NCI-H510A treated with DMSO at 0.1 percent for 48 hours (cell line): ENCODE measurements at regions not wholly inside any gene's neighbourhood (a gene's known extent, or its start where the extent isn't known, plus 50 kb on each side); places are given as distances from the start of the nearest gene placed in this dataset.
"Not testable (repeated sequence)": the region's sequence is repeated elsewhere in the genome, so short reads cannot be mapped to it uniquely, and the experiment has no call there.

ENCODE experiments used
- DNase-seq: peaks from one replicate; lab custom pipeline; 2025; lab: John Stamatoyannopoulos, UW

GRCh38 chr2:173547499-173547898, 192.8 kb downstream of the CDCA7 start:
- no peak for DNase-seq

DNA sequence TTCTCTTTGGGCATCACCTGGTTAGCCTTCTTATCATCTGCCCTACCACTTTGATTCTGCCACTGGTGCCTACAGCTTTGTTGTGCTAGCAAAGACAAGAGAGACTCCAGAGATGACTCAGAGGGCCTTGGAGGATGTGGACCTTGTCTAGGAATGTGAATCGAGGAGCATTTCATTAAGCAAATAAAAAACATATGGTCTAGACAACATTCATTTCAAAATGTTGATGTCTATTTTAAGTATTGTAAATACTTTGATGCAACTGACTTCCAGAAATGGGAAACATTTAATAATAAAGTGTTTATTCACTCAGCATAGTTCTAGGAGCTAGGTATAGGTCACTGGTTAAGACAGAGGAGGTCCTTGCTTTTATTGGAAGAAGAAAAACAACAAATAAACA, 195.5 kb downstream of the CDCA7 start:
- DNase-seq: no peak

DNA sequence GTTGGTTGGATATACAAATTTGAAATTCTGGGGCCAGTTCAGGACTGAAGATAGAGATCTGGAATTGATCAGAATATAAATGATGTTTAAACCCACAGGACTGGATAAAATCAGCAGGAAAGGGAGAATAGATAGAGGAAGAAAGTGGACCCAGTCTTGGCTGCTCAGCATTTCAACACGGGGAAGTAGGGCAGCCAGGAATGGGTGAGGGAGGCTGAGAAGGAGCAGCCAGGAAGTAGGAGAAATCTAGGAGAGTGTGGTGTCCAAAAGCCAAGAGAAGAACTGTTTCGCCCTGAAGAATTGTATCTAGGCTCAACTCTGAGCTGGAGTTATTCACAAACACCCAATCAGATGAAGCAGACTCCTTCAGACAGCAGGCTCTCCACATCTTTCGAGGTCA, 197.9 kb downstream of the CDCA7 start:
- no peak for DNase-seq

DNA sequence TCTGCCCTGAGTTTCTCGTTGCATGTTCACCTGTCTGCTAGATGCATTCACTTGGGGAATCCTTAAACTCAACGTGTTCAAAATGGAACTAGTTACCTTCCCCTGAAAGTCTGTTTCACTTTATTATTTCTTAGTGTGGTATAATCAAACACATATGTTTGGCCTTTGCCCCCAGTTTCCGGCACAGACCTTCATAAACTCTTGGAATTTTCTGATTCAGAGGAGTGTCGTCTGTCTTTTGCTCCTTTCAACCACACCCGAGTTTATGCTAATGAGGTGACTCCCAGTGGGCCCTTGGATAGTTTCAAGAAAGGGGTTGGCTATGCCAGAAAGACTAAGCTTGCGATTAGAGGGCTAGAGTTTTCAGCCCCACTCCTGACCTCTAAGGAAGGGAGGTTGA, 198.9 kb downstream of the CDCA7 start:
- DNase-seq: no peak

DNA sequence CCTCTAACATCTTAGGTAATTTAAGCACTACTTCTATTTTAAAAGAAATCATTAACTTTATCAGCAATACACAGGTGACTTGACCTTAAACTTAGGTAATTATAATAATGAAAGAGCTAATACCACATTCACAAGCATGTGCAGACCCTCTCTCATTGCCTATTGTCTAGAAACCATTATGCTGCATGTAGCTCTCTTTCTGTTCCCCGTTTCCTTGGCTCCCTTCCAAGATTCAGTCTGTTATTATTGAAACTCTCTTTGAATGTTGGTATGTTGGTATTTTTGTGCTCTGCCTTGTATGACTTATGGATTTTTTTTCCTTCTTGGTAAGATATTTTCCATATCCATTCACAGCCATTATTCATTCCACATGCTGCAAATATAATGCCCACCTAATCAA, 201.2 kb downstream of the CDCA7 start:
- peak; percentile 59 for DNase-seq

- DNase-seq: no peak
Observed at GRCh38 chr2:173556816-173557215, 202.1 kb downstream of the CDCA7 start.

GRCh38 chr2:173557497-173557896, 202.8 kb downstream of the CDCA7 start:
- DNase-seq: no peak

DNA sequence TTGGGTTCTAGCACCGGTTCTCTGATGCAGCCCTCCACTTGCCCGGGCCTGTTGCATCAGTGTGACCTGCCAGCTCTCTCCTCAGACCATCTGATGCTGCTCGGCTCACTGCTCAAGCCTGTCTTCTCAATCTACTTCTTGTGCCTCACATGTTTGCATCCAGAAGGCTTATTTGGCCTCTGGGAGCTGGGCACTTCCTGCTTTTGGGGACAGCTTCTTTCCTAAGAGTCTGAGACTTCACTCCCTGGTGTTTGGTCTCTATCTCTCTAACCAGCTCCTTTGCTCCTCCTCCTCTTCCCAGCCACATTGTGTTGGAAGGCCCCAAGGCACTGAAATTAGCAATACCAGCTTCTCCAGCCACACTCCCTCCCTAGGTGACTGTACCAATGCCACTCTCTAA, 212.8 kb downstream of the CDCA7 start:
- DNase-seq: no peak

DNA sequence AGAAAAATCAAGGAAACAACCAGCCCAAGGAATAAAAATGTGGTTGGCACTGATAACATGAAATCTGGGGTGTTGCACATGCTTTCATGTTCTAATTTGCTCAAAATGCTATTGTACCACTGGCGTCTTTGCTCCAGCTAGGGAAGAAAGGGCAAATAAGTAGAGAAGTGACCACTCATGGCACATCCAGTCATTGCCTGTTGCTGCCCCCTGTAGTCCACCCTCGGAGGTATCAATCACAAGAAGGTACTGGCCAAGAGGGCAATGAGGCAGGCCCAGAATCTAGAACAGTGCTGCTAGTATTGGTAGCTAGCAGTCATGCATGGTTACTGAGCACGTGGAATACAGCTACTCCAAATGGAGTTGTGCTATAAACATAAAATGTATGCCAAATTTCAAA, 213.4 kb downstream of the CDCA7 start:
- peak; percentile 45 for DNase-seq

GRCh38 chr2:173571021-173571821, 216.5 kb downstream of the CDCA7 start:
- peak; percentile 99 for DNase-seq

GRCh38 chr2:173571887-173572680, 217.4 kb downstream of the CDCA7 start:
- peak; percentile 93 for DNase-seq

- DNase-seq: no peak
Observed at GRCh38 chr2:173572848-173573247, 218.2 kb downstream of the CDCA7 start.

GRCh38 chr2:173573782-173574181, 219.1 kb downstream of the CDCA7 start:
- DNase-seq: not testable (repeated sequence)

DNA sequence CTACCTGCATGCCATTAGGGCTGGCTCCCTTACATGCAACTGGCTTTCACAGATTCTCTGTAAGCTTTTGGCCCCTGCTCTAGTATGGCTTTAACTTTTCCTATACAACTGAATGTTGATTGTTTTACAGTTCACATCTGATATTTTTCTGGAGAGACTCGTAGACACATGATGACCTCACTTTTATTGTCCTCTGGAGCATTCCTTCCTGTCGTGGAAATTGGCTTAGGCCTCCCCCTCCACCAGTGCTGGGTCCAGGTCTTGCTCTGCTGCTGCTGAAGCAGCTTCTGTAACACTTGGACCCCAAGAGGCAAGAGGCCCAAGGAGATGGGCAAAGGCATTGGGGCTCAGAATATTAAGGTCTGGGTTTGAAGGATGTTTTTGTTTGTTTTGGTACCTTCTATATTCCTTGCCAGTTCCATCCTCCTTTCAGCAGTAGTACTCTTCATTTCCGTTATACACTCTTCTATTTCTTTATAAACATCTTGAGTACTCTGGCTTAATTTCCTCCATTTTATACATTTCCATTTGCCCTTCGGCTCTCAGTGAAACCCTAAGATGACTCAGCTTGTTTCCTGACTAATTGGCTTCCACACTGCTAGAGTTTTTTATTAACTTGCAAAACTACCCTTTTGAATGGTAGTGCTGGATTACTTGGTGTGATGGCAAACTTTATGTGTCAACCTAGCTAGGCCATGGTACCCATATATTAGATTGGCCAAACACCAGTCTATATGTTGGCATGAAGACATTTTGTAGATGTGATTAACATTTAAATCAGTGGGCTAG, 219.8 kb downstream of the CDCA7 start:
- no peak for DNase-seq

GRCh38 chr2:173578404-173579107, 223.9 kb downstream of the CDCA7 start:
- DNase-seq: no peak

DNA sequence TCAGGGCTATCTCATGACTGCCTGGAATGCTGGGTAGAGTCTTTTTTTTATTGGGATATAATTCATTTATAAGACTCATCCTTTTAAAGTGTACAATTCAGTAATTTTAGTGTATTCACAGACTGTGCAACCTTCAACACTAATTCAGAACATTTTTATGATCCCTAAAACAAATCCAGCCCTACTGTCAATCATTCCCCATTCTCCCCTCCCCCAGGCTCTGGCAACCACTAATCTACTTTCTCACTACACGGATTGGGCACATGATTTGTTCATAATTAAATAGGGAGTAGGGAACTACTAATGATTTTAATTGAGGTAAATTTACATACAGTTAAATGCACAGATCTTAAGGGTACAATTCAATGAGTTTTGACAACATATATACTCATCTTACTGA, 225.7 kb downstream of the CDCA7 start:
- no peak for DNase-seq

DNA sequence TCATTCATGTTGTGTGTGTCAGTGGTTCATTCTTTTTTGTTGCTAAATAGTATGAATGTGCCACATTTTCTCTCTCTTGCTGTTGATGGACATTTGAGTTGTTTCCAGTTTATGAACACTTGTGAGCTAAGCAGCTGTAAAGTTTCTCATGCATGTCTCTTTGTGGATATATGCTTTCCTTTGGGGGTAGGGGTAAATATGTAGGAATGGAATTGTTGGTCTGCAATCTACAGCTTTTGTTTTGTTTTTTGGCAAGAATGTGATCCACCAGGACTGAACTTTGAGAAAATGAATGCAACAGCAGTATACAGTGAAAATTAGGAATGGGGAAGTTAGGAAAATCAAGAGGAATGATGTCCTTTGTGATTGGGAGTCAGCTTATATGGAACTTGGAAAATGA, 226.3 kb downstream of the CDCA7 start:
- no peak for DNase-seq

DNA sequence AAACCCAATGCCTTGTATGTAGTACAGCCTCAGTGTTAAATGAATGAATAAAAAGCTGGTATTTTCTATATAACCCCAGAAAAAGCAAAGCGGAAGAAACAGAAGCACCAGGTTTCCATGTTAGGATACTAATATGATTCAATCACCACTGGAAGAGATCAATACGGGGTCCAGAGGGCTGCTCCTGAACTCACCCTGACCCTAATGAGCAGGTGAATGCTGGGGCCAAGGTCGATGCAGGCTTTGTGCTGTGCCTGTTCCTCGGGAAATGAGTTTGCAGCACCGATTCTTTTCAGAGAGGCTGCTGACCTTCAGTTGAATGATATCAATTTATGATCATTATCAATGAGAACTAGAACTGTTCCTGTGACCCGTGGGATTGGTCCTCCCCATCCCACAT, 228.5 kb downstream of the CDCA7 start:
- DNase-seq: no peak

- DNase-seq: no peak
Observed at GRCh38 chr2:173584000-173584399, 229.3 kb downstream of the CDCA7 start.

- no peak for DNase-seq
Observed at GRCh38 chr2:173584676-173585458, 230.2 kb downstream of the CDCA7 start.

DNA sequence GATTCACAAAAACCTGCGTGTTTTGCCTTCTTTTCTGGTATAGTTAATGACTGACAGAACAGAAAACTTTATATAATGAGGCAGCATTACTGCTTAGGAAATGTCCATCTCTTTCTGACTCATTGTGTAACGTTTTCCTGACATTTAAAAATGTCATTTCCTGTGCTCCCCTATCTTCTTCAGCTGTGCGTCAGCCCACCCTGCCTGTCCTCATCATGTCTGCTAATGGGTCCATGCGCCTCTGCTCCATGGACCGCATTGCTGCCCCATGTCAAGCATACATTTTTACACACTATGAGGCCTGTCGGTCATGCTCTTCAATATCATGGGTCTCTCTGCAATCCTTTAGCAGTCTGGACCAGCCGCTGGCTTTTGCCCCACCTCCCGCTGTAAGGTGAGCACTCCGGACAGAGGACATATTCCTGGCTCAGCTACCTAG, 234.3 kb downstream of the CDCA7 start:
- DNase-seq: no peak
